AG04449 (cell line): ENCODE measurements at regions not wholly inside any gene's neighbourhood (a gene's known extent, or its start where the extent isn't known, plus 50 kb on each side); places are given as distances from the start of the nearest gene placed in this dataset.
"Not testable (repeated sequence)": the region's sequence is repeated elsewhere in the genome, so short reads cannot be mapped to it uniquely, and the experiment has no call there.

Source experiments
- CTCF ChIA-PET: fragments of 350-600 bp; formaldehyde crosslinking; extraction: SDS; loops from one replicate; lab custom pipeline; 2021; ENCODE audit warnings: antibody characterized with exemption; lab: Yijun Ruan, JAX
- POLR2A ChIA-PET: fragments of 400-600, 350-600 bp; formaldehyde crosslinking; extraction: SDS; loops from one replicate; lab custom pipeline; 2020; ENCODE audit warnings: antibody characterized with exemption, inconsistent platforms; lab: Yijun Ruan, JAX
- DNase-seq: peaks from one replicate; pipeline ENCODE4 v3.0.0-alpha.2; 2010; ENCODE audit warnings: low read depth, low spot score
- H3K4me3 ChIP-seq: 2 replicates; pipeline ENCODE4 v1.5.1; 2011; ENCODE audit warnings: low read depth, mild to moderate bottlenecking, control low read depth, low read length
- CTCF ChIP-seq: IDR thresholded peaks from one replicate; pipeline ENCODE4 v1.5.1; 2011; ENCODE audit warnings: mild to moderate bottlenecking, moderate library complexity, low read length, control low read depth, inconsistent platforms; ENCODE audit not compliant: insufficient read depth; ENCODE audit errors: missing control alignments

GRCh38 chr22:34638128-34638527, 427.8 kb upstream of the ISX start:
- TF ChIP-seq CTCF, result no peak
- no peak overlapping the region for H3K4me3 ChIP-seq
- ChIA-PET POLR2A (no interaction called here), CTCF (no interaction called here)
- no peak for DNase-seq

GRCh38 chr22:34639911-34640310, 426.0 kb upstream of the ISX start:
- H3K4me3 ChIP-seq, result no peak overlapping the region
- DNase-seq, result no peak
- CTCF ChIA-PET, result no interaction called here
- POLR2A ChIA-PET, result no interaction called here
- TF ChIP-seq CTCF, result no peak

GRCh38 chr22:34645375-34645774, 420.6 kb upstream of the ISX start:
- POLR2A ChIA-PET, result no interaction called here
- DNase-seq, result no peak
- CTCF ChIA-PET, result no interaction called here
- no peak overlapping the region for H3K4me3 ChIP-seq
- no peak for TF ChIP-seq CTCF

GRCh38 chr22:34669001-34669400, 397.0 kb upstream of the ISX start:
- CTCF ChIA-PET, result no interaction called here
- H3K4me3 ChIP-seq, result no peak overlapping the region
- no peak for TF ChIP-seq CTCF
- POLR2A ChIA-PET, result no interaction called here
- DNase-seq, result no peak

GRCh38 chr22:34683031-34683430, 382.9 kb upstream of the ISX start:
- CTCF ChIA-PET, POLR2A ChIA-PET, DNase-seq, H3K4me3 ChIP-seq: not testable (repeated sequence)

- H3K4me3 ChIP-seq, POLR2A ChIA-PET, CTCF ChIA-PET, DNase-seq: not testable (repeated sequence)
These were observed 381.7 kb upstream of the ISX start for GRCh38 chr22:34684278-34684677.

- H3K4me3 ChIP-seq, result no peak overlapping the region
- POLR2A ChIA-PET, result no interaction called here
- no peak for DNase-seq
- no peak for TF ChIP-seq CTCF
- CTCF ChIA-PET, result no interaction called here
These were observed 378.8 kb upstream of the ISX start for GRCh38 chr22:34687116-34687515.

- ChIA-PET CTCF (no interaction called here), POLR2A (no interaction called here)
- TF ChIP-seq CTCF, result no peak
- H3K4me3 ChIP-seq, result no peak overlapping the region
- no peak for DNase-seq
These were observed 377.1 kb upstream of the ISX start for GRCh38 chr22:34688825-34689224.
